ENCODE measurements at regions not wholly inside any gene's neighbourhood (a gene's known extent, or its start where the extent isn't known, plus 50 kb on each side); places are given as distances from the start of the nearest gene placed in this dataset.

DNA sequence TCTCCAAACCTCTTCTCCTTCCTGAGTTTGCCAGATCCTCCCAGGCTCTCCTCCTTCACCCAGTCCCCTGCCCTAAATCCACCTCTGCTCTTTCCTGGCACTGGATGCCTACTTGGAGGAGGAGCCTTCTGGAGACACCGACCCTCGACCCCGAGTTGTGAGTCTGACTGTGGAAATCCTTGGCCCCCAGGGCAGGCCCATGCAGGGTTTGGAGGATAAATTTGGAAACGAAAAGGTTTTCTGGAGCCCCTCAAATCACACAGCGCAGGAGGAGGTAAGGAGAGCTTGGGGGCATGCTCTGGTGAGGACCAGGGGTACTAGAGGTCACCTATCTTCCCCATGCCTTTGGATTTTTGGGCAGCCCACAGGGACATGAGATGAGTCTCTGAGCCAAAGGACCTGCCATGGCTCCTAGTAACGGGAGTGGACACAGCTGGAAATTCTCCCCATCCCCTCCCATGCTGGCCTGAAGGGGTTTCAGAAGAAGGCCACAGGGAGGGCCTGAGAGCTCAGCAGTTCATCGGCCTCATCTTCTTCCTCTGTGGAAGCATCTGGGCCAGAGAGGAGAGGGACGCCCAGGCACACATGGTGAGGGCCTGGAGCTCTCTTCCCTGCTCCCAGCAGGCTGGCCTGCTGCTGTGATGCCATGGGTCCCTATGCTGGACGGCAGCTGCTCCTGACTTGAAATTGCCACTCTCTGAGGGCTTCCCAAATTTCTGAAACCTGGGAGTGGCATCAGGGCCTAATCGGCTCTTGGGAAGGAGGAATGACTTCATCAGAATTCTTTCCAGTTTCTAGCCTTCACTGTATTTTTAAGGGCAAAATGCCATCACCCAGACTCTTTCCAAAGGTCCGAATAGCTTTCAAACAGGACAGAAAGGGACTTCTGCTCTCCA, 68.6 kb upstream of the ITGA11 start:
- no peak overlapping the region for H3K4me3 ChIP-seq (ENCODE audit: low read depth in 1 of 2, low read length in 2 of 2)
- H3K27me3 ChIP-seq (ENCODE audit: control insufficient read depth in 1 of 2, insufficient read depth in 2 of 2, low read length in 2 of 2): no peaks in the 10 kb centered on the region
- H3K9me3 ChIP-seq (ENCODE audit: control insufficient read depth in 1 of 2, low read length in 2 of 2): no peaks in the 10 kb centered on the region
- H3K27ac ChIP-seq (ENCODE audit: low read depth, low read length): no peak overlapping the region
- H3K4me1 ChIP-seq (ENCODE audit: control insufficient read depth in 1 of 2, insufficient read depth in 2 of 2, low read length in 2 of 2): no peaks in the 10 kb centered on the region
- no peaks in the 10 kb centered on the region for H3K36me3 ChIP-seq (ENCODE audit: control insufficient read depth in 1 of 2, insufficient read depth in 2 of 2, low read length in 2 of 2)
- no peak overlapping the region for H3K9ac ChIP-seq (ENCODE audit: low read depth in 1 of 2, low read length in 2 of 2)

- H3K9me3 ChIP-seq (ENCODE audit: control insufficient read depth in 1 of 2, low read length in 2 of 2): no peaks in the 10 kb centered on the region
- H3K4me1 ChIP-seq (ENCODE audit: control insufficient read depth in 1 of 2, insufficient read depth in 2 of 2, low read length in 2 of 2): no peaks in the 10 kb centered on the region
- H3K27ac ChIP-seq (ENCODE audit: low read depth, low read length): no peak overlapping the region
- no peaks in the 10 kb centered on the region for H3K36me3 ChIP-seq (ENCODE audit: control insufficient read depth in 1 of 2, insufficient read depth in 2 of 2, low read length in 2 of 2)
- no peak overlapping the region for H3K9ac ChIP-seq (ENCODE audit: low read depth in 1 of 2, low read length in 2 of 2)
- no peaks in the 10 kb centered on the region for H3K27me3 ChIP-seq (ENCODE audit: control insufficient read depth in 1 of 2, insufficient read depth in 2 of 2, low read length in 2 of 2)
- H3K4me3 ChIP-seq (ENCODE audit: low read depth in 1 of 2, low read length in 2 of 2): no peak overlapping the region
Measured at GRCh38 chr15:68501259-68501591, 69.3 kb upstream of the ITGA11 start.

DNA sequence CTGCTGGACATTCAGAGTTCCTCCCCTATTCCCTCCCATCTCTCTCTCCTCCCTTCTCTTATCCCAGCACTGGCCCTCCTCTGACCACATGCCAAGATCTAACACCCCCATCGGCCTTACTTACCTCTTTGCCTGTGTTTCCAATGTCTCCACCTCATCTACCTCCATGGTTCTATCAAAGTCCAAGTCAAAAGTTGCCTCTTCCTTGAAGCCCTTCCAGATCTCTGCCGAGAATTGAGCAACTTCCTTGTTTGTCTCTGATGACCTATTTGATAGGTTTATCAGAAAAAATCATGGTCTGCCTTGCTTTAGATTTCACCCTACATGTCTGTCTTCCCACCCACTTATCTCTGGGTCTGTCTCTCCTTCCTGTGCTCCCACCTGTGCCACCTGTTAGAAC, 69.7 kb upstream of the ITGA11 start:
- Histone ChIP-seq H3K27me3 (ENCODE audit: control insufficient read depth in 1 of 2, insufficient read depth in 2 of 2, low read length in 2 of 2) (no peaks in the 10 kb centered on the region), H3K9ac (ENCODE audit: low read depth in 1 of 2, low read length in 2 of 2) (no peak overlapping the region), H3K9me3 (ENCODE audit: control insufficient read depth in 1 of 2, low read length in 2 of 2) (no peaks in the 10 kb centered on the region), H3K36me3 (ENCODE audit: control insufficient read depth in 1 of 2, insufficient read depth in 2 of 2, low read length in 2 of 2) (no peaks in the 10 kb centered on the region), H3K4me3 (ENCODE audit: low read depth in 1 of 2, low read length in 2 of 2) (no peak overlapping the region), H3K27ac (ENCODE audit: low read depth, low read length) (no peak overlapping the region), H3K4me1 (ENCODE audit: control insufficient read depth in 1 of 2, insufficient read depth in 2 of 2, low read length in 2 of 2) (no peaks in the 10 kb centered on the region)

- no peaks in the 10 kb centered on the region for H3K27me3 ChIP-seq (ENCODE audit: control insufficient read depth in 1 of 2, insufficient read depth in 2 of 2, low read length in 2 of 2)
- no peak overlapping the region for H3K4me3 ChIP-seq (ENCODE audit: low read depth in 1 of 2, low read length in 2 of 2)
- H3K36me3 ChIP-seq (ENCODE audit: control insufficient read depth in 1 of 2, insufficient read depth in 2 of 2, low read length in 2 of 2): no peaks in the 10 kb centered on the region
- H3K9me3 ChIP-seq (ENCODE audit: control insufficient read depth in 1 of 2, low read length in 2 of 2): no peaks in the 10 kb centered on the region
- H3K9ac ChIP-seq (ENCODE audit: low read depth in 1 of 2, low read length in 2 of 2): no peak overlapping the region
- no peaks in the 10 kb centered on the region for H3K4me1 ChIP-seq (ENCODE audit: control insufficient read depth in 1 of 2, insufficient read depth in 2 of 2, low read length in 2 of 2)
- H3K27ac ChIP-seq (ENCODE audit: low read depth, low read length): no peak overlapping the region
Measured at GRCh38 chr15:68502398-68502901, 70.5 kb upstream of the ITGA11 start.

- H3K9me3 ChIP-seq (ENCODE audit: control insufficient read depth in 1 of 2, low read length in 2 of 2): no peaks in the 10 kb centered on the region
- no peak overlapping the region for H3K27ac ChIP-seq (ENCODE audit: low read depth, low read length)
- H3K27me3 ChIP-seq (ENCODE audit: control insufficient read depth in 1 of 2, insufficient read depth in 2 of 2, low read length in 2 of 2): no peaks in the 10 kb centered on the region
- no peaks in the 10 kb centered on the region for H3K36me3 ChIP-seq (ENCODE audit: control insufficient read depth in 1 of 2, insufficient read depth in 2 of 2, low read length in 2 of 2)
- H3K9ac ChIP-seq (ENCODE audit: low read depth in 1 of 2, low read length in 2 of 2): no peak overlapping the region
- H3K4me1 ChIP-seq (ENCODE audit: control insufficient read depth in 1 of 2, insufficient read depth in 2 of 2, low read length in 2 of 2): no peaks in the 10 kb centered on the region
- no peak overlapping the region for H3K4me3 ChIP-seq (ENCODE audit: low read depth in 1 of 2, low read length in 2 of 2)
Measured at GRCh38 chr15:68503213-68503612, 71.2 kb upstream of the ITGA11 start.

DNA sequence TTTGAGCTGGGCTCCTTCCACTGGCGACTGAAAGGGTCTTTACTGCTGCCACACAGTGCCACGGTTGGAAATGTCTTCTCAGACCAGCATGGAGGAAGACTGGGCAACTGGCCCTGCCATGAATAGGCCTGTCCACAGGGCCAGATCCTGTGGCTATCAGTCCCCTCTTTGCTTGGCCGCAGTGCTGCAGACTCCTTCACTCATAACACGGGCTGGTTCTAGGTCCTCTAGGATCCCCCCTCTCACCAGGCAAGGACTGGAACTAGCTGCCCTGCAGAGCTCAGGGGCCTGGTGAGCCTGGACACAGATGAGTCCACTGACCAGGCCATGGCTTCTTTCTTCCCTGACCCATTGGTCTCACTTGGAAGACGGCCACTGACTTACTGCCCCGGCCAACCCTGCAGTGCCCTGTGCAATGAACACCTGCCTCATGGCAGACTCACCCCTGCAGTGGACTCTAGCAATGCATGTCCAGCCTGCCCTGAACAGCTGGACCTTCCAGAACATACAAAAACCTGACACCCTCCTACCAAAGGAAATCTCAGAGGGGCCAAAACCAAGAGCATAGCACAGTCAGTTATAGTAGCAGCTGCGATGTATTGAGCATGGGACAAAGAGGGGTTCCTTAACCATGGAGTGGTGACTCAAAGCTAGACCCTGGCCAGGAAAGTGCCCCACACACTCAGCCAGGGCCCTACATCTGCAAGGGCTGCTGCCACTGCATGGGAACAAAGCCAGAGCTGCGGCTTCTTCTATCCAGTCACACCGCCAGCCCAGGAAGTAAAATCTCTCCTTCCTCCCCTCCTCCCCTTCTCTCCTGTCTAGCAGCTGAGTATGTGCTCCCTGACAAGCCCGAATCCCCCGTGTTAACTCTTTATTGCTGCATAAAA, 72.1 kb upstream of the ITGA11 start:
- Histone ChIP-seq H3K27ac (ENCODE audit: low read depth, low read length) (no peak overlapping the region), H3K4me1 (ENCODE audit: control insufficient read depth in 1 of 2, insufficient read depth in 2 of 2, low read length in 2 of 2) (no peaks in the 10 kb centered on the region), H3K9ac (ENCODE audit: low read depth in 1 of 2, low read length in 2 of 2) (no peak overlapping the region), H3K27me3 (ENCODE audit: control insufficient read depth in 1 of 2, insufficient read depth in 2 of 2, low read length in 2 of 2) (no peaks in the 10 kb centered on the region), H3K36me3 (ENCODE audit: control insufficient read depth in 1 of 2, insufficient read depth in 2 of 2, low read length in 2 of 2) (no peaks in the 10 kb centered on the region), H3K9me3 (ENCODE audit: control insufficient read depth in 1 of 2, low read length in 2 of 2) (no peaks in the 10 kb centered on the region), H3K4me3 (ENCODE audit: low read depth in 1 of 2, low read length in 2 of 2) (no peak overlapping the region)

GRCh38 chr15:68504681-68505170, 72.8 kb upstream of the ITGA11 start:
- H3K4me3 ChIP-seq (ENCODE audit: low read depth in 1 of 2, low read length in 2 of 2): no peak overlapping the region
- H3K4me1 ChIP-seq (ENCODE audit: control insufficient read depth in 1 of 2, insufficient read depth in 2 of 2, low read length in 2 of 2): no peaks in the 10 kb centered on the region
- no peak overlapping the region for H3K9ac ChIP-seq (ENCODE audit: low read depth in 1 of 2, low read length in 2 of 2)
- H3K27ac ChIP-seq (ENCODE audit: low read depth, low read length): no peak overlapping the region
- H3K36me3 ChIP-seq (ENCODE audit: control insufficient read depth in 1 of 2, insufficient read depth in 2 of 2, low read length in 2 of 2): no peaks in the 10 kb centered on the region
- no peaks in the 10 kb centered on the region for H3K9me3 ChIP-seq (ENCODE audit: control insufficient read depth in 1 of 2, low read length in 2 of 2)
- no peaks in the 10 kb centered on the region for H3K27me3 ChIP-seq (ENCODE audit: control insufficient read depth in 1 of 2, insufficient read depth in 2 of 2, low read length in 2 of 2)

GRCh38 chr15:68506071-68506470, 72.7 kb upstream of the CORO2B start:
- Histone ChIP-seq H3K4me1 (ENCODE audit: control insufficient read depth in 1 of 2, insufficient read depth in 2 of 2, low read length in 2 of 2) (no peaks in the 10 kb centered on the region), H3K9me3 (ENCODE audit: control insufficient read depth in 1 of 2, low read length in 2 of 2) (no peaks in the 10 kb centered on the region), H3K27me3 (ENCODE audit: control insufficient read depth in 1 of 2, insufficient read depth in 2 of 2, low read length in 2 of 2) (no peaks in the 10 kb centered on the region), H3K27ac (ENCODE audit: low read depth, low read length) (no peak overlapping the region), H3K9ac (ENCODE audit: low read depth in 1 of 2, low read length in 2 of 2) (no peak overlapping the region), H3K4me3 (ENCODE audit: low read depth in 1 of 2, low read length in 2 of 2) (no peak overlapping the region), H3K36me3 (ENCODE audit: control insufficient read depth in 1 of 2, insufficient read depth in 2 of 2, low read length in 2 of 2) (no peaks in the 10 kb centered on the region)

- Histone ChIP-seq H3K9me3 (ENCODE audit: control insufficient read depth in 1 of 2, low read length in 2 of 2) (no peaks in the 10 kb centered on the region), H3K27ac (ENCODE audit: low read depth, low read length) (no peak overlapping the region), H3K4me3 (ENCODE audit: low read depth in 1 of 2, low read length in 2 of 2) (no peak overlapping the region), H3K36me3 (ENCODE audit: control insufficient read depth in 1 of 2, insufficient read depth in 2 of 2, low read length in 2 of 2) (no peaks in the 10 kb centered on the region), H3K27me3 (ENCODE audit: control insufficient read depth in 1 of 2, insufficient read depth in 2 of 2, low read length in 2 of 2) (no peaks in the 10 kb centered on the region), H3K4me1 (ENCODE audit: control insufficient read depth in 1 of 2, insufficient read depth in 2 of 2, low read length in 2 of 2) (no peaks in the 10 kb centered on the region), H3K9ac (ENCODE audit: low read depth in 1 of 2, low read length in 2 of 2) (no peak overlapping the region)
Measured at GRCh38 chr15:68507447-68507846, 71.3 kb upstream of the CORO2B start.
